H7 (cell line): ENCODE measurements at regions not wholly inside any gene's neighbourhood (a gene's known extent, or its start where the extent isn't known, plus 50 kb on each side); places are given as distances from the start of the nearest gene placed in this dataset.

ENCODE experiments used
- DNase-seq: peaks from one replicate; pipeline ENCODE4 v3.0.0; 2012
- H3K27me3 ChIP-seq: 2 replicates; pipeline ENCODE4 v1.6.0; 2011; ENCODE audit warnings: mild to moderate bottlenecking, low read length; ENCODE audit not compliant: control insufficient read depth, insufficient read depth
- H3K36me3 ChIP-seq: replicated peaks from 2 replicates; pipeline ENCODE4 v1.5.1; 2011; ENCODE audit warnings: low read length; ENCODE audit not compliant: control insufficient read depth, insufficient read depth
- H3K4me3 ChIP-seq: 2 replicates; pipeline ENCODE4 v1.5.1; 2011; ENCODE audit warnings: low read depth, mild to moderate bottlenecking, control low read depth, low read length, moderate library complexity; ENCODE audit not compliant: insufficient read depth

- no peak for DNase-seq
- Histone ChIP-seq H3K4me3 (no peak overlapping the region), H3K27me3 (no peaks in the 10 kb centered on the region), H3K36me3 (no peaks in the 10 kb centered on the region)
Measured at GRCh38 chr12:105921872-105922669, 216.7 kb downstream of the NUAK1 start.

GRCh38 chr12:105922670-105923102 lies 216.1 kb downstream of the NUAK1 start:
- H3K4me3 ChIP-seq, result no peak overlapping the region
- no peaks in the 10 kb centered on the region for H3K27me3 ChIP-seq
- H3K36me3 ChIP-seq, result no peaks in the 10 kb centered on the region
- no peak for DNase-seq

- Histone ChIP-seq H3K4me3 (no peak overlapping the region), H3K27me3 (no peaks in the 10 kb centered on the region)
Measured at GRCh38 chr12:105924526-105925208, 214.1 kb downstream of the NUAK1 start.

GRCh38 chr12:105927564-105927963 lies 211.2 kb downstream of the NUAK1 start:
- DNase-seq, result no peak
- no peak overlapping the region for H3K4me3 ChIP-seq
- no peaks in the 10 kb centered on the region for H3K36me3 ChIP-seq
- H3K27me3 ChIP-seq, result no peaks in the 10 kb centered on the region

More at GRCh38 chr12:105924526-105925208, 214.1 kb downstream of the NUAK1 start:
- H3K36me3 ChIP-seq, result no peaks in the 10 kb centered on the region
- no peak for DNase-seq

GRCh38 chr12:105928436-105928835 lies 210.3 kb downstream of the NUAK1 start:
- DNase-seq, result no peak
- Histone ChIP-seq H3K36me3 (no peaks in the 10 kb centered on the region), H3K4me3 (no peak overlapping the region), H3K27me3 (no peaks in the 10 kb centered on the region)

GRCh38 chr12:105929192-105929591 lies 209.6 kb downstream of the NUAK1 start:
- Histone ChIP-seq H3K4me3 (no peak overlapping the region), H3K36me3 (no peaks in the 10 kb centered on the region), H3K27me3 (no peaks in the 10 kb centered on the region)
- no peak for DNase-seq

- Histone ChIP-seq H3K4me3 (no peak overlapping the region), H3K36me3 (no peaks in the 10 kb centered on the region), H3K27me3 (no peaks in the 10 kb centered on the region)
- peak; percentile 2 for DNase-seq
Measured at GRCh38 chr12:105930557-105931503, 207.9 kb downstream of the NUAK1 start.

- DNase-seq, result no peak
- Histone ChIP-seq H3K27me3 (no peaks in the 10 kb centered on the region), H3K4me3 (no peak overlapping the region), H3K36me3 (no peaks in the 10 kb centered on the region)
Measured at GRCh38 chr12:105931762-105932570, 206.8 kb downstream of the NUAK1 start.

GRCh38 chr12:105933671-105934665 lies 204.8 kb downstream of the NUAK1 start:
- Histone ChIP-seq H3K4me3 (no peak overlapping the region), H3K27me3 (no peaks in the 10 kb centered on the region), H3K36me3 (no peaks in the 10 kb centered on the region)
- no peak for DNase-seq

GRCh38 chr12:105935106-105935505 lies 203.6 kb downstream of the NUAK1 start:
- Histone ChIP-seq H3K27me3 (no peaks in the 10 kb centered on the region), H3K36me3 (no peaks in the 10 kb centered on the region), H3K4me3 (no peak overlapping the region)
- DNase-seq, result no peak

- Histone ChIP-seq H3K36me3 (no peaks in the 10 kb centered on the region), H3K4me3 (no peak overlapping the region), H3K27me3 (no peaks in the 10 kb centered on the region)
- no peak for DNase-seq
Measured at GRCh38 chr12:105935981-105936380, 202.8 kb downstream of the NUAK1 start.

GRCh38 chr12:105936496-105936895 lies 202.3 kb downstream of the NUAK1 start:
- no peaks in the 10 kb centered on the region for H3K27me3 ChIP-seq
- no peaks in the 10 kb centered on the region for H3K36me3 ChIP-seq
- no peak for DNase-seq
- H3K4me3 ChIP-seq, result no peak overlapping the region

GRCh38 chr12:105937009-105937408 lies 201.7 kb downstream of the NUAK1 start:
- no peaks in the 10 kb centered on the region for H3K36me3 ChIP-seq
- no peak for DNase-seq
- no peak overlapping the region for H3K4me3 ChIP-seq
- H3K27me3 ChIP-seq, result no peaks in the 10 kb centered on the region
